Thyroid gland (tissue), 4 donors: ENCODE measurements at regions not wholly inside any gene's neighbourhood (a gene's known extent, or its start where the extent isn't known, plus 50 kb on each side); places are given as distances from the start of the nearest gene placed in this dataset.
"Not testable (repeated sequence)": the region's sequence is repeated elsewhere in the genome, so short reads cannot be mapped to it uniquely, and the experiment has no call there.

Experiments
- DNase-seq, 2 donors: peaks; one replicate each; pipeline ENCODE4 v3.0.0-alpha.2; 2019
- H3K27ac ChIP-seq, 3 donors: fragments of 200-600 bp; sonication (generic); 1 replicate in 2 of 3; 2 replicates in 1 of 3; pipeline ENCODE4 v1.5.1; 2016 to 2019; ENCODE audit warnings: mild to moderate bottlenecking in 1 of 3, moderate library complexity in 1 of 3
- H3K27me3 ChIP-seq: fragments of 200-600 bp; sonication (generic); one replicate; pipeline ENCODE4 v1.5.1; 2019
- H3K36me3 ChIP-seq, 2 donors: fragments of 200-600 bp; sonication (generic); one replicate each; pipeline ENCODE4 v1.5.1; 2016 to 2019
- H3K4me1 ChIP-seq, 2 donors: fragments of 200-600 bp; sonication (generic); one replicate each; pipeline ENCODE4 v1.5.1; 2017 to 2019
- H3K4me3 ChIP-seq, 3 donors: fragments of 200-600 bp; sonication (generic); replicated peaks in 1 of 3; 1 replicate in 2 of 3; 2 replicates in 1 of 3; pipeline ENCODE4 v1.5.1; 2016; ENCODE audit warnings: mild to moderate bottlenecking in 1 of 3
- H3K9me3 ChIP-seq: fragments of 200-600 bp; sonication (generic); one replicate; pipeline ENCODE4 v1.5.1; 2017
- CTCF ChIP-seq, 6 experiments: fragments of 200-600 bp in 3 of 6; fragments of 450-650 bp in 3 of 6; sonication (generic) in 3 of 6; IDR thresholded peaks; one replicate each; pipeline ENCODE4 v1.5.1; 2016 to 2019; ENCODE audit warnings: antibody characterized with exemption in 6 of 6, mild to moderate bottlenecking in 2 of 6, inconsistent platforms in 1 of 6, moderate library complexity in 1 of 6
- POLR2A ChIP-seq, 2 donors: fragments of 450-650 bp; IDR thresholded peaks; one replicate each; pipeline ENCODE4 v1.6.1; 2017; ENCODE audit warnings: antibody characterized with exemption in 2 of 2, mild to moderate bottlenecking in 2 of 2, moderate library complexity in 1 of 2
- WGBS, 2 donors: methylation state at CpG; one replicate each; pipeline ENCODE4 v1.1.5; 2017; 5-methylcytosine and 5-hydroxymethylcytosine counted together
- intact Hi-C: fragments of 100-400 bp; cut with DNase I; formaldehyde crosslinking; loops from one replicate; pipeline ENCODE4 v1.15.1; 2023

- intact Hi-C loops, result no loop called here
- no peak overlapping the region for H3K27ac ChIP-seq
- H3K27me3 ChIP-seq, result no peaks in the 10 kb centered on the region
- H3K36me3 ChIP-seq, result no peaks in the 10 kb centered on the region
- no peak overlapping the region for H3K4me3 ChIP-seq
- no peak for TF ChIP-seq POLR2A (IDR thresholded peaks at IDR 0.05)
- TF ChIP-seq CTCF (IDR thresholded peaks at IDR 0.05), result no peak
- peaks cover 0 to 16% of the 10 kb centered on the region in 2 donors for H3K4me1 ChIP-seq
- H3K9me3 ChIP-seq, result no peaks in the 10 kb centered on the region
- 64 to 74% methylated on average over 6 of the region's 6 CpGs for WGBS, 2 donors
- no peak for DNase-seq
Measured at GRCh38 chr1:234848972-234849649, 239.1 kb upstream of the IRF2BP2 start.

GRCh38 chr1:234846813-234847212 is 236.8 kb upstream of the IRF2BP2 start:
- peaks cover 0 to 17% of the 10 kb centered on the region in 2 donors for H3K4me1 ChIP-seq
- H3K9me3 ChIP-seq, intact Hi-C loops, H3K27ac ChIP-seq, H3K4me3 ChIP-seq, H3K27me3 ChIP-seq, H3K36me3 ChIP-seq, DNase-seq: not testable (repeated sequence)
- 96 to 100% methylated on average over 2 of the region's 2 CpGs for WGBS, 2 donors

- Histone ChIP-seq H3K4me3 (no peak overlapping the region), H3K4me1 (peaks cover 0 to 11% of the 10 kb centered on the region in 2 donors), H3K9me3 (no peaks in the 10 kb centered on the region), H3K27ac (no peak overlapping the region), H3K27me3 (no peaks in the 10 kb centered on the region), H3K36me3 (no peaks in the 10 kb centered on the region)
- no peak for TF ChIP-seq CTCF (IDR thresholded peaks at IDR 0.05)
- intact Hi-C loops, result no loop called here
- WGBS, 2 donors, result 89 to 90% methylated on average over 2 of the region's 2 CpGs
- DNase-seq, result no peak
Measured at GRCh38 chr1:234845836-234846235, 235.9 kb upstream of the IRF2BP2 start.

GRCh38 chr1:234845097-234845660 is 235.2 kb upstream of the IRF2BP2 start:
- H3K27ac ChIP-seq, result no peak overlapping the region
- no peak for DNase-seq
- no peaks in the 10 kb centered on the region for H3K9me3 ChIP-seq
- no peak overlapping the region for H3K4me3 ChIP-seq
- H3K36me3 ChIP-seq, result no peaks in the 10 kb centered on the region
- TF ChIP-seq CTCF (IDR thresholded peaks at IDR 0.05) (no peak), POLR2A (IDR thresholded peaks at IDR 0.05) (no peak)
- H3K27me3 ChIP-seq, result no peaks in the 10 kb centered on the region
- 73 to 83% methylated on average over 5 of the region's 5 CpGs for WGBS, 2 donors
- intact Hi-C loops, result no loop called here
- peaks cover 0 to 11% of the 10 kb centered on the region in 2 donors for H3K4me1 ChIP-seq

- 71 to 83% methylated on average over 7 of the region's 7 CpGs for WGBS, 2 donors
- no peaks in the 10 kb centered on the region for H3K27me3 ChIP-seq
- no peak overlapping the region for H3K27ac ChIP-seq
- intact Hi-C loops, result no loop called here
- no peaks in the 10 kb centered on the region for H3K9me3 ChIP-seq
- TF ChIP-seq CTCF (IDR thresholded peaks at IDR 0.05) (no peak), POLR2A (IDR thresholded peaks at IDR 0.05) (no peak)
- no peak overlapping the region for H3K4me3 ChIP-seq
- no peaks in the 10 kb centered on the region for H3K36me3 ChIP-seq
- no peak for DNase-seq
- peaks cover 0 to 11% of the 10 kb centered on the region in 2 donors for H3K4me1 ChIP-seq
Measured at GRCh38 chr1:234844479-234845031, 234.6 kb upstream of the IRF2BP2 start.
